ENCODE measurements at regions not wholly inside any gene's neighbourhood (a gene's known extent, or its start where the extent isn't known, plus 50 kb on each side); places are given as distances from the start of the nearest gene placed in this dataset.

DNA sequence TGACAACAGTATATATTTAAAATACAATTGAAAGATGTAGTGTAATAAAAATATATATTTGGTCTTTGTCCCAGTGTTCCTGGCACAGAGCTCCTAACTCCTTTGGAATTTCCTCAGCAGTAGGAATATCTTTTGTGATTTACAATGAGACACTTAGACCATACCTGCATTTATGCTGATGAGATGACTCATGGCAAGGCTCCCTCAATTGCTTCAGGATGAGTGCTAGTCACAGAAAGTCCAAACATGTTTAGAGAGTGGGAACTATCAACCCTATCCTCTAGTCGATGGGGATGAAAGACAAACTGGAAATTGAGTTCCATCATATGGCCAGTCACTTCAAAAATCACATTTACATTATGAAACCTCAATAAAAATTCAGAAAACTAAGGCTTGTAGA lies 588.3 kb upstream of the LMCD1 start:
- Histone ChIP-seq H2AFZ (ENCODE audit: insufficient read depth, low read length, poor library complexity) (no peak overlapping the region), H3K9ac (ENCODE audit: low read length) (no peak overlapping the region), H3K4me3 (ENCODE audit: low read depth, low read length) (no peak overlapping the region), H3K4ac (ENCODE audit: low read depth, low read length) (no peak overlapping the region), H3K79me1 (ENCODE audit: low read length) (no peaks in the 10 kb centered on the region), H3K14ac (ENCODE audit: low read length) (no peak overlapping the region), H2BK5ac (ENCODE audit: low read depth, low read length, poor library complexity) (no peak overlapping the region), H4K91ac (ENCODE audit: low read depth, low read length) (no peak overlapping the region), H3K4me2 (ENCODE audit: low read length) (no peak overlapping the region), H4K12ac (ENCODE audit: low read depth, low read length) (no peak overlapping the region), H3K4me1 (ENCODE audit: control insufficient read depth in 1 of 2, insufficient read depth in 2 of 2, low read length in 2 of 2) (no peaks in the 10 kb centered on the region), H2BK12ac (ENCODE audit: low read length) (no peak overlapping the region), H3K23ac (ENCODE audit: low read length) (no peak overlapping the region), H4K8ac (ENCODE audit: low read depth, low read length) (no peak overlapping the region), H3K27me3 (ENCODE audit: insufficient read depth, low read length) (no peaks in the 10 kb centered on the region), H3K79me2 (ENCODE audit: control insufficient read depth, insufficient read depth, low read length, poor library complexity) (no peaks in the 10 kb centered on the region), H3K36me3 (ENCODE audit: control insufficient read depth in 1 of 2, insufficient read depth in 2 of 2, low read length in 2 of 2) (no peaks in the 10 kb centered on the region), H3K27ac (ENCODE audit: low read depth, low read length) (no peak overlapping the region), H2BK120ac (ENCODE audit: insufficient read depth, low read length, poor library complexity) (no peak overlapping the region), H2AK5ac (ENCODE audit: low read length) (no peak overlapping the region), H3K18ac (ENCODE audit: low read length) (no peak overlapping the region), H3K9me3 (ENCODE audit: insufficient read depth, low read depth, low read length) (no peaks in the 10 kb centered on the region)
- no CpG with 5 or more reads among the region's 1 CpG for WGBS (ENCODE audit: extremely low coverage, insufficient coverage, insufficient read length)
- no peak for DNase-seq

GRCh38 chr3:7915356-7915755 lies 586.3 kb upstream of the LMCD1 start:
- no CpG with 5 or more reads among the region's 4 CpGs for WGBS (ENCODE audit: extremely low coverage, insufficient coverage, insufficient read length)
- no peak overlapping the region for H3K14ac ChIP-seq (ENCODE audit: low read length)

GRCh38 chr3:7917443-7918151 lies 584.0 kb upstream of the LMCD1 start:
- no peak overlapping the region for H4K12ac ChIP-seq (ENCODE audit: low read depth, low read length)
- H2BK120ac ChIP-seq (ENCODE audit: insufficient read depth, low read length, poor library complexity): no peak overlapping the region
- H3K4me2 ChIP-seq (ENCODE audit: low read length): no peak overlapping the region
- no peak overlapping the region for H3K18ac ChIP-seq (ENCODE audit: low read length)
- no peaks in the 10 kb centered on the region for H3K9me3 ChIP-seq (ENCODE audit: insufficient read depth, low read depth, low read length)
- H3K23ac ChIP-seq (ENCODE audit: low read length): no peak overlapping the region
- H3K79me2 ChIP-seq (ENCODE audit: control insufficient read depth, insufficient read depth, low read length, poor library complexity): no peaks in the 10 kb centered on the region
- H3K79me1 ChIP-seq (ENCODE audit: low read length): no peaks in the 10 kb centered on the region
- H4K8ac ChIP-seq (ENCODE audit: low read depth, low read length): no peak overlapping the region
- no peak overlapping the region for H2AFZ ChIP-seq (ENCODE audit: insufficient read depth, low read length, poor library complexity)
- no peaks in the 10 kb centered on the region for H3K36me3 ChIP-seq (ENCODE audit: control insufficient read depth in 1 of 2, insufficient read depth in 2 of 2, low read length in 2 of 2)
- H3K9ac ChIP-seq (ENCODE audit: low read length): no peak overlapping the region
- WGBS (ENCODE audit: extremely low coverage, insufficient coverage, insufficient read length): no CpG with 5 or more reads among the region's 4 CpGs
- no peak overlapping the region for H3K4ac ChIP-seq (ENCODE audit: low read depth, low read length)
- no peak overlapping the region for H3K4me3 ChIP-seq (ENCODE audit: low read depth, low read length)
- no peak overlapping the region for H2AK5ac ChIP-seq (ENCODE audit: low read length)
- H2BK12ac ChIP-seq (ENCODE audit: low read length): no peak overlapping the region
- no peaks in the 10 kb centered on the region for H3K4me1 ChIP-seq (ENCODE audit: control insufficient read depth in 1 of 2, insufficient read depth in 2 of 2, low read length in 2 of 2)
- no peak overlapping the region for H3K27ac ChIP-seq (ENCODE audit: low read depth, low read length)
- no peak overlapping the region for H2BK5ac ChIP-seq (ENCODE audit: low read depth, low read length, poor library complexity)
- H3K27me3 ChIP-seq (ENCODE audit: insufficient read depth, low read length): no peaks in the 10 kb centered on the region
- DNase-seq: no peak
- H4K91ac ChIP-seq (ENCODE audit: low read depth, low read length): no peak overlapping the region
- H3K14ac ChIP-seq (ENCODE audit: low read length): no peak overlapping the region

More at GRCh38 chr3:7915356-7915755, 586.3 kb upstream of the LMCD1 start:
- no peak overlapping the region for H3K4me2 ChIP-seq (ENCODE audit: low read length)
- no peak overlapping the region for H3K9ac ChIP-seq (ENCODE audit: low read length)
- no peak overlapping the region for H4K91ac ChIP-seq (ENCODE audit: low read depth, low read length)
- no peak overlapping the region for H3K27ac ChIP-seq (ENCODE audit: low read depth, low read length)
- H3K79me1 ChIP-seq (ENCODE audit: low read length): no peaks in the 10 kb centered on the region
- H3K9me3 ChIP-seq (ENCODE audit: insufficient read depth, low read depth, low read length): no peaks in the 10 kb centered on the region
- H2AK5ac ChIP-seq (ENCODE audit: low read length): no peak overlapping the region
- H3K36me3 ChIP-seq (ENCODE audit: control insufficient read depth in 1 of 2, insufficient read depth in 2 of 2, low read length in 2 of 2): no peaks in the 10 kb centered on the region
- no peak for DNase-seq
- no peaks in the 10 kb centered on the region for H3K79me2 ChIP-seq (ENCODE audit: control insufficient read depth, insufficient read depth, low read length, poor library complexity)
- H3K4me3 ChIP-seq (ENCODE audit: low read depth, low read length): no peak overlapping the region
- H3K4me1 ChIP-seq (ENCODE audit: control insufficient read depth in 1 of 2, insufficient read depth in 2 of 2, low read length in 2 of 2): no peaks in the 10 kb centered on the region
- H4K8ac ChIP-seq (ENCODE audit: low read depth, low read length): no peak overlapping the region
- H2BK5ac ChIP-seq (ENCODE audit: low read depth, low read length, poor library complexity): no peak overlapping the region
- no peak overlapping the region for H2BK12ac ChIP-seq (ENCODE audit: low read length)
- no peak overlapping the region for H4K12ac ChIP-seq (ENCODE audit: low read depth, low read length)
- no peak overlapping the region for H3K18ac ChIP-seq (ENCODE audit: low read length)
- H2AFZ ChIP-seq (ENCODE audit: insufficient read depth, low read length, poor library complexity): no peak overlapping the region
- no peak overlapping the region for H3K4ac ChIP-seq (ENCODE audit: low read depth, low read length)
- no peak overlapping the region for H2BK120ac ChIP-seq (ENCODE audit: insufficient read depth, low read length, poor library complexity)
- no peaks in the 10 kb centered on the region for H3K27me3 ChIP-seq (ENCODE audit: insufficient read depth, low read length)
- no peak overlapping the region for H3K23ac ChIP-seq (ENCODE audit: low read length)

DNA sequence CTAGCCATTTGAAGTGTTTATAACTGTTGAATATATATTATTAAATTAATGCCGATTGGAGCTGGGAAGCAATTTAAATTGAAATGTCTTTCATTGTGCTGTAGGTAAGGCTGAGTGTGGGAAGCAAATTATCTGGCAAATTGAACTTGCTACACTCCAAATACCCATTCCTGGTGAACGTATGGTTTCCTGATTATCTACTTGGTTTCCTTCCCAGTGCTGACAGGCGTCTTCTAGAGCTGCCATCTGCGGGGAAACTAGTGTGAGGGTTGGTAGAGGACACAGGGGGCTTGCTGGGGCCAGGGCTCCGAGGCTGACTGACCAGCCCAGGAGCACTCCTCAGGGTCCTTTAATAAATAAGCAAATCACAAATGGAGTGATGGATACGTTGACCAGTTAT lies 581.4 kb upstream of the LMCD1 start:
- no peak overlapping the region for H2AK5ac ChIP-seq (ENCODE audit: low read length)
- no CpG with 5 or more reads among the region's 6 CpGs for WGBS (ENCODE audit: extremely low coverage, insufficient coverage, insufficient read length)
- no peak overlapping the region for H2BK5ac ChIP-seq (ENCODE audit: low read depth, low read length, poor library complexity)

More for the DNA sequence above, 581.4 kb upstream of the LMCD1 start:
- H3K9me3 ChIP-seq (ENCODE audit: insufficient read depth, low read depth, low read length): no peaks in the 10 kb centered on the region
- no peak overlapping the region for H3K9ac ChIP-seq (ENCODE audit: low read length)
- H3K27ac ChIP-seq (ENCODE audit: low read depth, low read length): no peak overlapping the region
- no peak overlapping the region for H3K23ac ChIP-seq (ENCODE audit: low read length)
- no peak overlapping the region for H2BK120ac ChIP-seq (ENCODE audit: insufficient read depth, low read length, poor library complexity)
- DNase-seq: no peak
- no peak overlapping the region for H3K4me3 ChIP-seq (ENCODE audit: low read depth, low read length)
- H3K14ac ChIP-seq (ENCODE audit: low read length): no peak overlapping the region
- H3K79me2 ChIP-seq (ENCODE audit: control insufficient read depth, insufficient read depth, low read length, poor library complexity): no peaks in the 10 kb centered on the region
- no peaks in the 10 kb centered on the region for H3K36me3 ChIP-seq (ENCODE audit: control insufficient read depth in 1 of 2, insufficient read depth in 2 of 2, low read length in 2 of 2)
- no peak overlapping the region for H2BK12ac ChIP-seq (ENCODE audit: low read length)
- no peak overlapping the region for H2AFZ ChIP-seq (ENCODE audit: insufficient read depth, low read length, poor library complexity)
- no peak overlapping the region for H3K18ac ChIP-seq (ENCODE audit: low read length)
- no peak overlapping the region for H4K12ac ChIP-seq (ENCODE audit: low read depth, low read length)
- no peaks in the 10 kb centered on the region for H3K79me1 ChIP-seq (ENCODE audit: low read length)
- no peaks in the 10 kb centered on the region for H3K4me1 ChIP-seq (ENCODE audit: control insufficient read depth in 1 of 2, insufficient read depth in 2 of 2, low read length in 2 of 2)
- no peak overlapping the region for H4K91ac ChIP-seq (ENCODE audit: low read depth, low read length)
- no peak overlapping the region for H3K4me2 ChIP-seq (ENCODE audit: low read length)
- H4K8ac ChIP-seq (ENCODE audit: low read depth, low read length): no peak overlapping the region
- no peak overlapping the region for H3K4ac ChIP-seq (ENCODE audit: low read depth, low read length)
- H3K27me3 ChIP-seq (ENCODE audit: insufficient read depth, low read length): no peaks in the 10 kb centered on the region

Measured in trophoblast cell (in vitro differentiated cells and primary cell).